HG03378 (cell line): ENCODE measurements at regions not wholly inside any gene's neighbourhood (a gene's known extent, or its start where the extent isn't known, plus 50 kb on each side); places are given as distances from the start of the nearest gene placed in this dataset.

Source experiments
- ATAC-seq: cut with Tn5 transposase; IDR thresholded peaks from one replicate; pipeline ENCODE4 v1.9.1; 2021; ENCODE audit warnings: mild to moderate bottlenecking, moderate library complexity; ENCODE audit not compliant: unreplicated experiment

- no peak for ATAC-seq
Observed at GRCh38 chr5:73375191-73375545, 73.4 kb downstream of the FOXD1 start.

GRCh38 chr5:73374520-73375190, 73.9 kb downstream of the FOXD1 start:
- ATAC-seq, result no peak

GRCh38 chr5:73373814-73374510, 74.6 kb downstream of the FOXD1 start:
- ATAC-seq, result no peak

GRCh38 chr5:73370640-73371583, 77.7 kb downstream of the FOXD1 start:
- ATAC-seq, result no peak

GRCh38 chr5:73370095-73370494, 78.5 kb downstream of the FOXD1 start:
- ATAC-seq, result no peak

GRCh38 chr5:73369278-73369677, 79.3 kb downstream of the FOXD1 start:
- no peak for ATAC-seq

- ATAC-seq, result no peak
Observed at GRCh38 chr5:73367650-73368049, 80.9 kb downstream of the FOXD1 start.

- no peak for ATAC-seq
Observed at GRCh38 chr5:73365990-73366667, 82.4 kb downstream of the FOXD1 start.

GRCh38 chr5:73365301-73365853, 83.2 kb downstream of the FOXD1 start:
- ATAC-seq, result no peak

GRCh38 chr5:73363911-73364730, 84.5 kb downstream of the FOXD1 start:
- ATAC-seq, result no peak

GRCh38 chr5:73359395-73359794, 89.2 kb downstream of the FOXD1 start:
- ATAC-seq, result no peak

GRCh38 chr5:73358366-73358765, 90.2 kb downstream of the FOXD1 start:
- ATAC-seq, result no peak

- no peak for ATAC-seq
Observed at GRCh38 chr5:73357576-73357975, 91.0 kb downstream of the FOXD1 start.

GRCh38 chr5:73355108-73355507, 93.5 kb downstream of the FOXD1 start:
- ATAC-seq, result no peak

GRCh38 chr5:73354406-73354805, 94.2 kb downstream of the FOXD1 start:
- ATAC-seq, result no peak

GRCh38 chr5:73352649-73353230, 95.8 kb downstream of the FOXD1 start:
- no peak for ATAC-seq

- ATAC-seq, result no peak
Observed at GRCh38 chr5:73352243-73352642, 96.3 kb downstream of the FOXD1 start.

GRCh38 chr5:73351593-73351992, 97.0 kb downstream of the FOXD1 start:
- ATAC-seq, result no peak

- no peak for ATAC-seq
Observed at GRCh38 chr5:73346878-73347408, 101.6 kb downstream of the FOXD1 start.
